H1 (cell line): ENCODE measurements at regions not wholly inside any gene's neighbourhood (a gene's known extent, or its start where the extent isn't known, plus 50 kb on each side); places are given as distances from the start of the nearest gene placed in this dataset.

Source experiments
- CTCF ChIA-PET: fragments of 300-600 bp; sonication (Branson Sonifier 250); formaldehyde crosslinking; loops from one replicate; lab custom pipeline; 2021; ENCODE audit not compliant: partially characterized antibody; lab: Charles Lee
- POLR2A ChIA-PET: fragments of 300-600 bp; sonication (Branson Sonifier 250); formaldehyde crosslinking; loops from one replicate; lab custom pipeline; 2021; ENCODE audit warnings: inconsistent platforms; ENCODE audit not compliant: partially characterized antibody; lab: Charles Lee
- DNase-seq, 2 experiments: peaks; one replicate each; pipeline versions ENCODE4 v3.0.0 to v3.0.0-alpha.2; 2010 to 2022; ENCODE audit warnings: low spot score in 2 of 2, low read depth in 1 of 2, mixed read lengths in 1 of 2
- FAIRE-seq: peaks from 2 replicates; lab custom pipeline; 2011; peaks lifted over from hg19 to GRCh38; lab: Jason Lieb, UNC
- H2AFZ ChIP-seq: 2 replicates; pipeline ENCODE4 v1.8.1; 2012; ENCODE audit warnings: low read length, inconsistent platforms
- H2AK5ac ChIP-seq: 2 replicates; pipeline ENCODE4 v1.6.1; 2013; ENCODE audit warnings: low read depth, low read length
- H2BK120ac ChIP-seq: replicated peaks from 2 replicates; pipeline ENCODE3; 2013; ENCODE audit warnings: low read depth, low read length, inconsistent platforms
- H2BK12ac ChIP-seq: 2 replicates; pipeline ENCODE4 v1.6.1; 2013; ENCODE audit warnings: low read depth, low read length
- H2BK15ac ChIP-seq: 2 replicates; pipeline ENCODE4 v1.6.1; 2013; ENCODE audit warnings: low read length
- H2BK20ac ChIP-seq: 2 replicates; pipeline ENCODE4 v1.6.1; 2013; ENCODE audit warnings: low read length
- H2BK5ac ChIP-seq: 2 replicates; pipeline ENCODE4 v1.6.1; 2013; ENCODE audit warnings: low read depth, low read length
- H3K14ac ChIP-seq: 2 replicates; pipeline ENCODE4 v1.6.1; 2013; ENCODE audit warnings: inconsistent platforms; ENCODE audit not compliant: insufficient read length
- H3K18ac ChIP-seq: 2 replicates; pipeline ENCODE4 v1.6.1; 2013; ENCODE audit warnings: low read length; ENCODE audit errors: extremely low read depth
- H3K23ac ChIP-seq: 2 replicates; pipeline ENCODE4 v1.6.1; 2013; ENCODE audit warnings: inconsistent platforms; ENCODE audit not compliant: insufficient read length
- H3K23me2 ChIP-seq: 2 replicates; pipeline ENCODE4 v1.6.1; 2013; ENCODE audit warnings: low read depth, low read length
- H3K27ac ChIP-seq: 2 replicates; pipeline ENCODE4 v1.6.1; 2011; ENCODE audit warnings: low read depth, low read length, inconsistent platforms
- H3K27me3 ChIP-seq, 4 experiments: replicated peaks in 1 of 4; 1 replicate in 1 of 4; 2 replicates in 3 of 4; pipeline versions ENCODE4 v1.6.1 to v1.8.1; 2011 to 2013; ENCODE audit warnings: low read length in 3 of 4, mild to moderate bottlenecking in 3 of 4, inconsistent platforms in 2 of 4, mixed read lengths in 2 of 4, moderate library complexity in 1 of 4; ENCODE audit not compliant: control insufficient read depth in 3 of 4, insufficient read depth in 3 of 4; ENCODE audit errors: extremely low read depth in 1 of 4
- H3K36me3 ChIP-seq, 4 experiments: 2 replicates each; pipeline versions ENCODE4 v1.6.1 to v1.8.1; 2011 to 2013; ENCODE audit warnings: mild to moderate bottlenecking in 4 of 4, low read length in 3 of 4, moderate library complexity in 2 of 4, control low read depth in 1 of 4, inconsistent platforms in 1 of 4; ENCODE audit not compliant: insufficient read depth in 4 of 4, control insufficient read depth in 2 of 4
- H3K4ac ChIP-seq: replicated peaks from 2 replicates; pipeline ENCODE3; 2013; ENCODE audit warnings: low read length, low read depth, mixed read lengths, inconsistent platforms; ENCODE audit not compliant: insufficient read length
- H3K4me1 ChIP-seq, 4 experiments: replicated peaks in 1 of 4; 1 replicate in 1 of 4; 2 replicates in 3 of 4; pipeline versions ENCODE4 v1.6.1 to v1.8.1; 2011 to 2013; ENCODE audit warnings: low read length in 3 of 4, inconsistent platforms in 2 of 4, mixed read lengths in 1 of 4; ENCODE audit not compliant: insufficient read depth in 4 of 4, control insufficient read depth in 3 of 4
- H3K4me2 ChIP-seq, 2 experiments: 2 replicates each; pipeline versions ENCODE4 v1.6.1 to v1.8.1; 2011 to 2013; ENCODE audit warnings: low read depth in 2 of 2, low read length in 2 of 2, control low read depth in 1 of 2, inconsistent platforms in 1 of 2, mild to moderate bottlenecking in 1 of 2; ENCODE audit not compliant: insufficient read depth in 1 of 2
- H3K4me3 ChIP-seq, 4 experiments: fragments of 200-600, 300-600 bp in 1 of 4; sonication (generic), shearing (Covaris generic), sonication (Bioruptor Twin) in 1 of 4; 2 replicates each; pipeline versions ENCODE4 v1.5.1 to v1.8.1; 2011 to 2016; ENCODE audit warnings: low read length in 4 of 4, low read depth in 3 of 4, control low read depth in 2 of 4, inconsistent platforms in 2 of 4, mild to moderate bottlenecking in 2 of 4, mixed read lengths in 1 of 4, moderate library complexity in 1 of 4; ENCODE audit not compliant: insufficient read depth in 2 of 4; ENCODE audit errors: extremely low read depth in 1 of 4
- H3K56ac ChIP-seq: replicated peaks from 2 replicates; pipeline ENCODE3; 2013; ENCODE audit warnings: low read depth, mild to moderate bottlenecking, mixed read lengths, low read length, inconsistent platforms; ENCODE audit not compliant: insufficient read length
- H3K79me1 ChIP-seq: 2 replicates; pipeline ENCODE4 v1.6.1; 2013; ENCODE audit warnings: low read depth, low read length, control low read depth
- H3K79me2 ChIP-seq, 2 experiments: 2 replicates each; pipeline versions ENCODE4 v1.6.1 to v1.8.1; 2012 to 2013; ENCODE audit warnings: low read length in 2 of 2, mild to moderate bottlenecking in 2 of 2, inconsistent platforms in 1 of 2; ENCODE audit not compliant: insufficient read depth in 2 of 2, control insufficient read depth in 1 of 2
- H3K9ac ChIP-seq, 4 experiments: replicated peaks in 1 of 4; 1 replicate in 1 of 4; 2 replicates in 3 of 4; pipeline versions ENCODE4 v1.6.1 to v1.8.1; 2011 to 2013; ENCODE audit warnings: low read depth in 3 of 4, low read length in 3 of 4, control low read depth in 2 of 4, mild to moderate bottlenecking in 2 of 4, moderate library complexity in 2 of 4, inconsistent platforms in 1 of 4; ENCODE audit errors: extremely low read depth in 1 of 4
- H3K9me3 ChIP-seq, 2 experiments: 2 replicates each; pipeline versions ENCODE4 v1.6.1 to v1.8.1; 2012 to 2013; ENCODE audit warnings: mild to moderate bottlenecking in 2 of 2, moderate library complexity in 2 of 2, control low read depth in 1 of 2, inconsistent platforms in 1 of 2, low read depth in 1 of 2, low read length in 1 of 2, mixed read lengths in 1 of 2; ENCODE audit not compliant: insufficient read depth in 2 of 2
- H4K20me1 ChIP-seq, 2 experiments: replicated peaks in 1 of 2; 2 replicates each; pipeline versions ENCODE3 to v1.8.1; 2011 to 2013; ENCODE audit warnings: inconsistent platforms in 2 of 2, low read length in 2 of 2, mild to moderate bottlenecking in 1 of 2; ENCODE audit not compliant: insufficient read depth in 2 of 2, control insufficient read depth in 1 of 2
- H4K5ac ChIP-seq: 2 replicates; pipeline ENCODE4 v1.6.1; 2013; ENCODE audit warnings: low read length, low read depth, mixed read lengths, inconsistent platforms; ENCODE audit not compliant: insufficient read length
- H4K8ac ChIP-seq: 2 replicates; pipeline ENCODE4 v1.8.0; 2013; ENCODE audit warnings: mild to moderate bottlenecking, moderate library complexity, low read length, inconsistent platforms; ENCODE audit not compliant: insufficient read depth; ENCODE audit errors: extremely low read depth
- H4K91ac ChIP-seq: replicated peaks from 2 replicates; pipeline ENCODE3; 2013; ENCODE audit warnings: low read length, mixed read lengths, inconsistent platforms; ENCODE audit not compliant: insufficient read length
- ATF3 ChIP-seq: IDR thresholded peaks from 2 replicates; pipeline ENCODE4 v1.6.1; 2011; ENCODE audit warnings: low read depth, mild to moderate bottlenecking, low read length; ENCODE audit not compliant: insufficient read depth
- E2F6 ChIP-seq: IDR thresholded peaks from 2 replicates; pipeline ENCODE4 v1.6.1; 2012; ENCODE audit warnings: inconsistent platforms
- EZH2 ChIP-seq: fragments of 200-600 bp; sonication (generic); IDR thresholded peaks from 2 replicates; pipeline ENCODE4 v1.7.1; 2012; ENCODE audit warnings: low read depth, mild to moderate bottlenecking, moderate library complexity, low read length, inconsistent platforms; ENCODE audit not compliant: severe bottlenecking
- GTF2F1 ChIP-seq: IDR thresholded peaks from 2 replicates; pipeline ENCODE4 v1.6.1; 2012; ENCODE audit warnings: low read depth, low read length, improper control_type of control experiment, borderline replicate concordance
- HDAC6 ChIP-seq: IDR thresholded peaks from one replicate; pipeline ENCODE4 v1.7.1; 2012; ENCODE audit warnings: low read depth, mild to moderate bottlenecking, inconsistent platforms, low read length, moderate library complexity
- MAX ChIP-seq: IDR thresholded peaks from 2 replicates; pipeline ENCODE4 v1.6.1; 2012; ENCODE audit warnings: inconsistent platforms
- POU5F1 ChIP-seq: IDR thresholded peaks from 2 replicates; pipeline ENCODE4 v1.6.1; 2011; ENCODE audit warnings: low read depth, mild to moderate bottlenecking, low read length, moderate library complexity
- RFX5 ChIP-seq: IDR thresholded peaks from 2 replicates; pipeline ENCODE4 v1.6.1; 2011; ENCODE audit warnings: low read depth, low read length, improper control_type of control experiment, borderline replicate concordance
- SIN3A ChIP-seq, 2 experiments: IDR thresholded peaks in 1 of 2; conservative IDR thresholded peaks in 1 of 2; 2 replicates each; pipeline ENCODE4 v1.6.1; 2011 to 2012; ENCODE audit warnings: low read length in 2 of 2, improper control_type of control experiment in 1 of 2, low read depth in 1 of 2, mild to moderate bottlenecking in 1 of 2
- SIX5 ChIP-seq: IDR thresholded peaks from 2 replicates; pipeline ENCODE4 v1.6.1; 2011; ENCODE audit warnings: mild to moderate bottlenecking, low read depth, low read length
- SUZ12 ChIP-seq: fragments of 200-600 bp; sonication (generic); IDR thresholded peaks from 2 replicates; pipeline ENCODE4 v1.6.1; 2012; ENCODE audit warnings: mild to moderate bottlenecking, inconsistent platforms, low read length, moderate library complexity, mixed read lengths
- TAF7 ChIP-seq: optimal IDR thresholded peaks from 2 replicates; pipeline ENCODE3; 2011; ENCODE audit warnings: low read depth, mild to moderate bottlenecking, inconsistent platforms, low read length, moderate library complexity, borderline replicate concordance
- WGBS, 2 experiments: shearing (Covaris generic) in 1 of 2; methylation state at CpG; one replicate each; pipeline versions ENCODE4 v1.1.6 to v1.1.7; 2013 to 2015; ENCODE audit warnings: low lambda C conversion rate in 2 of 2, mixed read lengths in 2 of 2, inconsistent platforms in 1 of 2, low coverage in 1 of 2, missing lambda C conversion rate in 1 of 2; ENCODE audit not compliant: insufficient replicate concordance in 2 of 2, insufficient coverage in 1 of 2, insufficient read length in 1 of 2; ENCODE audit errors: extremely low coverage in 1 of 2, missing lambda C conversion rate in 1 of 2; 5-methylcytosine and 5-hydroxymethylcytosine counted together

GRCh38 chr3:74535281-74535680 is 79.2 kb downstream of the CNTN3 start:
- CTCF ChIA-PET: no interaction called here
- Histone ChIP-seq H3K23me2 (no peaks in the 10 kb centered on the region), H4K20me1 (no peaks in the 10 kb centered on the region), H3K14ac (no peak overlapping the region), H2AFZ (peak overlapping the region; percentile 29; the same call in 1 of the 2 replicates), H3K79me2 (no peaks in the 10 kb centered on the region), H2BK5ac (no peak overlapping the region), H4K91ac (no peak overlapping the region), H2BK120ac (no peak overlapping the region), H3K4me1 (no peaks in the 10 kb centered on the region), H3K4ac (no peak overlapping the region), H3K36me3 (no peaks in the 10 kb centered on the region), H3K4me3 (no peak overlapping the region), H4K8ac (no peak overlapping the region), H2BK20ac (no peak overlapping the region), H2BK15ac (no peak overlapping the region), H3K18ac (no peak overlapping the region), H3K9me3 (no peaks in the 10 kb centered on the region), H3K56ac (no peak overlapping the region), H4K5ac (no peak overlapping the region), H3K79me1 (no peaks in the 10 kb centered on the region), H3K4me2 (no peak overlapping the region), H3K27ac (no peak overlapping the region), H3K23ac (no peak overlapping the region), H3K9ac (no peak overlapping the region), H2BK12ac (no peak overlapping the region), H2AK5ac (no peak overlapping the region), H3K27me3 (no peaks in the 10 kb centered on the region)
- TF ChIP-seq POU5F1 (no peak), TAF7 (no peak), E2F6 (no peak), SIX5 (no peak), ATF3 (no peak), RFX5 (no peak), SUZ12 (no peak), GTF2F1 (no peak), HDAC6 (no peak), MAX (no peak), SIN3A (conservative IDR thresholded peaks at IDR 0.05 in 1 of 2, IDR thresholded peaks at IDR 0.05 in 1 of 2; ENCODE audit: low read depth in 1 of 2, low read length in 2 of 2) (no peak), EZH2 (no peak)
- FAIRE-seq: no peak
- POLR2A ChIA-PET: no interaction called here
- 96% methylated on average over 3 of the region's 3 CpGs; no CpG with 5 or more reads in 1 of the 2 experiments for WGBS, 2 experiments
- no peak for DNase-seq
